GM12874 (cell line): ENCODE measurements at regions not wholly inside any gene's neighbourhood (a gene's known extent, or its start where the extent isn't known, plus 50 kb on each side); places are given as distances from the start of the nearest gene placed in this dataset.

Source experiments
- TF ChIP-seq, protein P1 (sequence below): IDR thresholded peaks from 2 replicates; pipeline ENCODE4 v1.5.1; 2011; ENCODE audit warnings: low read depth, mild to moderate bottlenecking, control low read depth, low read length, moderate library complexity; ENCODE audit not compliant: insufficient read depth

GRCh38 chr11:122307476-122308035, 191.5 kb upstream of the BLID start:
- TF ChIP-seq, protein P1, sequence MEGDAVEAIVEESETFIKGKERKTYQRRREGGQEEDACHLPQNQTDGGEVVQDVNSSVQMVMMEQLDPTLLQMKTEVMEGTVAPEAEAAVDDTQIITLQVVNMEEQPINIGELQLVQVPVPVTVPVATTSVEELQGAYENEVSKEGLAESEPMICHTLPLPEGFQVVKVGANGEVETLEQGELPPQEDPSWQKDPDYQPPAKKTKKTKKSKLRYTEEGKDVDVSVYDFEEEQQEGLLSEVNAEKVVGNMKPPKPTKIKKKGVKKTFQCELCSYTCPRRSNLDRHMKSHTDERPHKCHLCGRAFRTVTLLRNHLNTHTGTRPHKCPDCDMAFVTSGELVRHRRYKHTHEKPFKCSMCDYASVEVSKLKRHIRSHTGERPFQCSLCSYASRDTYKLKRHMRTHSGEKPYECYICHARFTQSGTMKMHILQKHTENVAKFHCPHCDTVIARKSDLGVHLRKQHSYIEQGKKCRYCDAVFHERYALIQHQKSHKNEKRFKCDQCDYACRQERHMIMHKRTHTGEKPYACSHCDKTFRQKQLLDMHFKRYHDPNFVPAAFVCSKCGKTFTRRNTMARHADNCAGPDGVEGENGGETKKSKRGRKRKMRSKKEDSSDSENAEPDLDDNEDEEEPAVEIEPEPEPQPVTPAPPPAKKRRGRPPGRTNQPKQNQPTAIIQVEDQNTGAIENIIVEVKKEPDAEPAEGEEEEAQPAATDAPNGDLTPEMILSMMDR: no peak

- TF ChIP-seq, protein P1: no peak
These were observed 190.9 kb upstream of the BLID start for GRCh38 chr11:122306831-122307391.

- TF ChIP-seq, protein P1: no peak
These were observed 189.7 kb upstream of the BLID start for GRCh38 chr11:122305426-122306320.

DNA sequence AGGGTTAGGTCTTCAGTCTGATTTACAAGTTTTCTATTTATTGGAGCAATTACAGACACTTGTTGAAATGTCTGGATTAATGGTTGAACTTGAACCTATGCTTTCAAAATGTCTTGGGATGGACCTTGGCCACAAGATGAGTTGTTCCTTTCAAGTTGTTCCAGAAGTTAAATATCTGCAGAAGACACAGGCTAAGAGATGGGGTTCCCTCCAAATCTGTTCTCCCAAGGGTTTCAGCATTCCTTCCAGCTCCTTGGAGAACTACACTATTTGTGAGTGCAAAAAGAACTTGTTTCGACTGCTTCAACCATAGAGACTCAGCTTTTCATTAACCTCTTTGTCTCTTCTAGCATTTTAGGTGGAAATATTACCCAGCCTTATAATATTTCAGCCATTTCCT, 189.0 kb upstream of the BLID start:
- TF ChIP-seq, protein P1: no peak

DNA sequence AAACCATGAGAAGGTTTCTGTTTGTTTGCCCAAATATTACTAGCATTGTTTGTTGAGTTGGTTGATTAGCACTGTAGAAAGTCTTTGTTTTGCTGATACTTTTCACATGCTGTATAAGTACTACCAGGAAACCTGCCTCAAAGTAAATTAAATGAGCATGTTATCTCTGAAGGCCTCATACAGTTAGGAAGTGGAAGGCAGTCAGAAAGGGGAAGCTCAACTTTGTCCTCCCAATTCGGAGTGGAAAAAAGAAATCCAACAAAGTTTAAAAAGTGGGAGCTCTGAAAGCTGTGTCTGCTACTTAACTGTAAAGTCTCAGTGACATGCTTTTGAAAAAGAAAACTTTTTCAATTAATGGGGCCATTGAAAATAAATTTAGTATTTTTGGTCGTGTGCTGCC, 188.3 kb upstream of the BLID start:
- TF ChIP-seq, protein P1: no peak

DNA sequence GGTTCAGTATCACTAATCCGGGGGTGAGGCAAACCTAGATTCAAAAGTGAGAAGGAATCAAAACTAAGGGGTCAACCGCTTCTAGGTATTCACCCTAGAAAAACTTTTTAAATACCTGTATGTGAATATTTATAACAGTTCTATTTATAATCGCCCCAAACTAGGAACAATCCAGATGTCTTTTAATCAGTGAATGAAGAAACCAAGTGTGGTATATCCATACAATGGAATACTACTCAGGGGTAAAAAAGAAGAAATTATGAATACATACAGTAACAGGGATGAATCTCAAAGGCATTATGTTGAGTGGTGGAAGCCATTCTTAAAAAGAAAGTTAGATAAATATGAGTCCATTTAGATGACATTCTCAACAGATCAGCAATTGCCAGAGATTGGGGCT, 178.0 kb upstream of the BLID start:
- TF ChIP-seq, protein P1: no peak

DNA sequence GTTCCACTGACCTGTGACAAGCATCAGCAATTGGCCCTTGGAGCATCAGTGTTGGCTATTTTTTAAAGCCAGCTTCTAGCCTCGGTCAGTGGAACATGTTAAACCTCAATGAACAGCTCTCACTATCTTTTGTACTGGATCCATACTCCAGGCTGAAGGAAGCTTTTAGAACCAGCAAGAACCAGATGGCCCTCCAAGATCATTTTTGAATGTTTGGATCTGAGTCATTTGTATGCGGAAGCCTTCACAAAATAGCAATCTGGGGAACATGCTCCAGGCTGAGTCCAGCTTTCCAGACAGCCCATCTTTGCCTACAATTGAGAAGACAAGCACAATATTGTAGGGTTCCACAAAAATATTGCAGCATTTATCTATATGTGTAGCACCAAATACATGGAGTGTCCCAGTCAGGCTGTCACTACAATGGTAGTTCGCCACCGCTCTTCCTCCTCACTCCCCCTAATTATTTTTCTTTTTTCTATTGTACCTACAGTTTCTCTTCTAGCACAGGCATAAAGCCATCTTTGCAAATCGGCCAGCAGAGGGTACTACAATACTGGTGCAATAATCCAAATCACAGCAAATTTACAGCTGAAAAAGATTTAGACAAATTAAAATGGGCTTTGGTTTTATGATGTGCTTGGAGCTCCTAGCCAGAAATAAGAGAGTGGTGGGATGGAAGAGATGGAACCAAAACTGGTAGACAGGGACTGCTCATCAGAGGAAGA, 177.4 kb upstream of the BLID start:
- TF ChIP-seq, protein P1: no peak
